NCI-H2081 (cell line): ENCODE measurements at regions not wholly inside any gene's neighbourhood (a gene's known extent, or its start where the extent isn't known, plus 50 kb on each side); places are given as distances from the start of the nearest gene placed in this dataset.
A peak's percentile ranks its signal among the peaks of the same experiment; 100 is the strongest.
"Not testable (repeated sequence)": the region's sequence is repeated elsewhere in the genome, so short reads cannot be mapped to it uniquely, and the experiment has no call there.

Experiments used
- DNase-seq, 2 experiments: peaks; one replicate each; lab custom pipeline; 2025; lab: John Stamatoyannopoulos, UW

- no peak for DNase-seq
Measured at GRCh38 chr6:151671195-151671594, 136.3 kb upstream of the ESR1 start.

GRCh38 chr6:151674578-151674977, 132.9 kb upstream of the ESR1 start:
- DNase-seq = no peak

- peak; percentile 29 to 43 for DNase-seq
Measured at GRCh38 chr6:151675746-151676459, 131.6 kb upstream of the ESR1 start.

- no peak for DNase-seq
Measured at GRCh38 chr6:151676460-151676945, 131.0 kb upstream of the ESR1 start.

GRCh38 chr6:151677404-151677803, 130.1 kb upstream of the ESR1 start:
- no peak for DNase-seq

- DNase-seq = no peak
Measured at GRCh38 chr6:151679081-151679480, 128.4 kb upstream of the ESR1 start.

- no peak for DNase-seq
Measured at GRCh38 chr6:151679941-151680340, 127.5 kb upstream of the ESR1 start.

- DNase-seq = no peak
Measured at GRCh38 chr6:151680846-151681432, 126.5 kb upstream of the ESR1 start.

- DNase-seq = no peak
Measured at GRCh38 chr6:151681433-151682059, 125.9 kb upstream of the ESR1 start.

- DNase-seq = no peak
Measured at GRCh38 chr6:151682251-151682650, 125.2 kb upstream of the ESR1 start.

- DNase-seq = no peak
Measured at GRCh38 chr6:151682922-151683321, 124.6 kb upstream of the ESR1 start.

GRCh38 chr6:151683381-151683780, 124.1 kb upstream of the ESR1 start:
- DNase-seq = no peak

GRCh38 chr6:151689499-151690201, 117.8 kb upstream of the ESR1 start:
- DNase-seq = no peak

GRCh38 chr6:151690303-151690702, 117.2 kb upstream of the ESR1 start:
- DNase-seq = no peak

GRCh38 chr6:151690768-151691562, 116.5 kb upstream of the ESR1 start:
- no peak for DNase-seq

GRCh38 chr6:151692216-151692615, 115.3 kb upstream of the ESR1 start:
- DNase-seq = no peak

- no peak for DNase-seq
Measured at GRCh38 chr6:151693366-151693765, 114.1 kb upstream of the ESR1 start.

- no peak for DNase-seq
Measured at GRCh38 chr6:151695156-151695555, 112.3 kb upstream of the ESR1 start.

- DNase-seq = not testable (repeated sequence)
Measured at GRCh38 chr6:151696302-151696701, 111.2 kb upstream of the ESR1 start.

- DNase-seq = no peak
Measured at GRCh38 chr6:151698931-151699700, 108.4 kb upstream of the ESR1 start.

GRCh38 chr6:151699719-151700118, 107.8 kb upstream of the ESR1 start:
- no peak for DNase-seq
